MG63 (cell line): ENCODE measurements at regions not wholly inside any gene's neighbourhood (a gene's known extent, or its start where the extent isn't known, plus 50 kb on each side); places are given as distances from the start of the nearest gene placed in this dataset.

Experiments
- DNase-seq: peaks from one replicate; pipeline ENCODE4 v3.0.0-alpha.2; 2020
- H3K27me3 ChIP-seq: fragments of 250-450 bp; sonication (Bioruptor Pico); 2 replicates; pipeline ENCODE4 v1.5.1; 2020; ENCODE audit warnings: mild to moderate bottlenecking, moderate library complexity
- H3K36me3 ChIP-seq: fragments of 250-450 bp; sonication (Bioruptor Pico); 2 replicates; pipeline ENCODE4 v1.5.1; 2020; ENCODE audit warnings: mild to moderate bottlenecking, moderate library complexity
- H3K4me3 ChIP-seq: fragments of 250-450 bp; sonication (Bioruptor Pico); 2 replicates; pipeline ENCODE4 v1.5.1; 2020; ENCODE audit warnings: mild to moderate bottlenecking, moderate library complexity
- H3K9me3 ChIP-seq: fragments of 250-450 bp; sonication (Bioruptor Pico); 2 replicates; pipeline ENCODE4 v1.5.1; 2020; ENCODE audit warnings: mild to moderate bottlenecking, moderate library complexity

DNA sequence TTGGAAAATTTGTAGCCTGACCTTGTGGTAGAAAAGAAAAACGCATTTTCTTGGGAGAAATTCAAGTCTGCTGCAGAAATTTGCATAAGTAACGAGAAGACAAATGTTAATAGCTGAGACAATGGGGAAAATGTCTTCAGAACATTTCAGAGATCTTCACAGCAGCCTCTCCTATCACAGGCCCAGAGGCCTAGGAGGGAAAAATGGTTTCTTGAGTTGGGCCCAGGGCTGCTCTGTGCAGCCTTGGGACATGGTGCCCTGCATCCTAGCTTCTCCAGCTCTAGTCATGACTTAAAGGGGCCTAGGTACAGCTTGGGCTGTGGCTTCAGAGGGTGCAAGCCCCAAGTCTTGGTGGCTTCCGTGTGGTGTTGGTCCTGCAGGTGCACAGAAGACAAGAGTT, 104.2 kb downstream of the ZNF621 start:
- Histone ChIP-seq H3K9me3 (no peaks in the 10 kb centered on the region), H3K4me3 (no peak overlapping the region), H3K36me3 (no peaks in the 10 kb centered on the region), H3K27me3 (no peaks in the 10 kb centered on the region)
- no peak for DNase-seq

DNA sequence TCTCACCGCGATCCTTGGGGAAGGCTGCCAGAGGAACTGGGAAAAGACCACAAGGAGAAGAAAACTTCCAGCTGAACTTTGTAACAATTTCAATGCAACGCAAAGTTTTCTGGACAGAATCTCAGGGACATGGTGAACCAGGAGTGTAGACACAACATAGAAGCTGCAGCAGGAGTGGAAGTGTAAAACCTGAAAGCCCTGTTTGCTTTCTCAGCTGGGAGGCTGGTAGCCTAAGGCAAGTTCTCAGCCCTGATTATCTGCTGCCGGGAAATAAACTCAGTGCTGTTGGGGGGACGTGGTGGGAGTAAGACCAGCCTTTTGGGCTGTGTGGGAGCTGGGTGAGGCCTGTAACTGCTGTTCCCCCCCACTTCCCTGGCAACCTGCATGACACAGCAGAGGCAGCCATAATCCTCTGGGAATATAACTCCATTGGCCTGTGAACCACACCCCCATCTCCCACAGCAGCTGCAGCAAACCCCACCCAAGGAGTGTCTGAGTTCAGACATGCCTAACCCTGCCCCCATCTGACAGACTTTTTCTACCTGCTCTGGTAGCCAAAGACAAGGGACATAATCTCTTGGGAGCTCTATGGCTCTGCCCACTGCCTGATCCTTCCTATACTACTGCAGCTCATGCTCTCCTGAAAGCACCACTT, 106.7 kb downstream of the ZNF621 start:
- no peak for DNase-seq
- H3K9me3 ChIP-seq = no peaks in the 10 kb centered on the region
- H3K36me3 ChIP-seq = no peaks in the 10 kb centered on the region
- H3K4me3 ChIP-seq = no peak overlapping the region
- no peaks in the 10 kb centered on the region for H3K27me3 ChIP-seq

DNA sequence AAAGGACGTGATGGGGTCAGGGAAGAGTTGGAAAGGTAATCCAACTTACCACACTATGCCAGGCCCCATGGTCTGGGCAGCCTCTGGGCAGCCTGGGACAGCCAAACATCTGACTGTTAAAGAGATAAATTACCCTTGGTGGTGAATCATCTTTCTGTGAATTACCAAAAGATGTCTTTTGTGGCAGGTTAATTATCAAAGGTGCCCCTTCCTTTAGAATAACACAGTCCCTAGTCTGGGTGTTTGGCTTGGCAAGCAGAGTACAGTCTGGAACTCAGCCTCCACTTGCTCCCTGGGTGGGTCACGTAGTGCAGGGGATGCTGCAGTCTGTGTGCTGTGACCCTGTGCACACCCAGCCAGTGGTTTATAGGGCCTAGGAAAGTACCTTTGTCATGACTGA, 113.1 kb downstream of the ZNF621 start:
- H3K4me3 ChIP-seq = no peak overlapping the region
- no peak for DNase-seq
- H3K36me3 ChIP-seq = no peaks in the 10 kb centered on the region
- no peaks in the 10 kb centered on the region for H3K9me3 ChIP-seq
- no peaks in the 10 kb centered on the region for H3K27me3 ChIP-seq

DNA sequence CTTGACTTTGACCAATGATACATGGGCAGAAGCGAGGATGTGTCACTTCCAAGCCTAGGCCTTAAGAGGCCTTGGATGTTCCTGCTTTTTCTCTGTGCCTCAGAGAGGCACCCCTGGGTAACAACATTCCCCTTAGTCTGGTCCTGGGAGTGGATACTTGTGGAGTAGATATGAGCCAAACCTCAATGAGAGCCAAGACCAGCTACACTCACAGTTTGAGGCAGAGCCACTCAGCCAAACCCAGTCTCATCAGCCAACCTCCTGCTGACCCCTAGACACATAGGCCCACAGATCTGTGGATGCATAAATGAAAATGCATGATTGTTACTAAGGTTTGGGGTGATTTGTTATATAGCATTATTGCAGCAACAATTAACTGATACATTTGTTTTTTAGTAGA, 114.2 kb downstream of the ZNF621 start:
- H3K9me3 ChIP-seq = no peaks in the 10 kb centered on the region
- DNase-seq = no peak
- no peak overlapping the region for H3K4me3 ChIP-seq
- H3K27me3 ChIP-seq = no peaks in the 10 kb centered on the region
- no peaks in the 10 kb centered on the region for H3K36me3 ChIP-seq

DNA sequence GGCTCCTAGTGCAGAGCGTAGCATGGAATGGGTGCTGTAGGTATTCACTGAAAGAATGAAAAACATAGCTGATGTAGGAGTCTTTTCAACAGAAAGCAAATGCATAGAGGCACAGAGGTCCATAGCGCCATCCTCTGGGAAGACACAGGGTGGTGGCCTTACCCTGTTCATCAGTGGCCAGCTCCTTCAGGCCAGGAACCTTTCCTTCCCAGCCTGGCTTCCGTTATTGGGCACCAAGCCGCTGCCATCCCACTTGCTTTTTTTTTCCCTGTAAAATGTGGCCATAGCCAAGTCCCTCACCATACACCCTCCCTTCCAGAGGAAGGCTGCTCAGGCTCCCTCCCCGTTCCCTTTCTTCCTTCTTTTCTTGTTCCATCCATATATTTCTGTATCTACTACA, 118.1 kb downstream of the ZNF621 start:
- H3K36me3 ChIP-seq = no peaks in the 10 kb centered on the region

DNA sequence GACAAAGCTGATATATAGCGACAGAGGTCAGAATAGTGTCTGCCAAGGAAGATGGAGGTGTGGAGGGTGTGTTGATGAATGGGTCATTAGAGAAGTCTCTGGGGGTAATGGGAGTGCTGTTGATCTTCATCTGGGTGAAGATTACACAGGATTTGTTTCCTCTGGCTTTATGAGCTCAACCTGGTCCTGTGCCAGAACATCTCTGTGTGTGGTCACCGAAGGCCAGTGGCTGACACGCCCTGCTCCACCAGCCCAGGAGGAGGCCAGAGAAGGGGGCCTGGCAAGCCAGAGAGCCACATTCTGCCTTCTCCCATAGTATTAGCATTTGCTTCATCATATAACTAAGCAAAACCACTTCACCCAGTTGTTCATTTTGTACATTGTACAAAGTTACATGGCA, 121.1 kb downstream of the ZNF621 start:
- Histone ChIP-seq H3K27me3 (no peaks in the 10 kb centered on the region), H3K4me3 (no peak overlapping the region), H3K9me3 (no peaks in the 10 kb centered on the region), H3K36me3 (no peaks in the 10 kb centered on the region)
- DNase-seq = no peak

More for the DNA sequence above, 118.1 kb downstream of the ZNF621 start:
- no peak for DNase-seq
- no peak overlapping the region for H3K4me3 ChIP-seq
- H3K9me3 ChIP-seq = no peaks in the 10 kb centered on the region
- no peaks in the 10 kb centered on the region for H3K27me3 ChIP-seq

DNA sequence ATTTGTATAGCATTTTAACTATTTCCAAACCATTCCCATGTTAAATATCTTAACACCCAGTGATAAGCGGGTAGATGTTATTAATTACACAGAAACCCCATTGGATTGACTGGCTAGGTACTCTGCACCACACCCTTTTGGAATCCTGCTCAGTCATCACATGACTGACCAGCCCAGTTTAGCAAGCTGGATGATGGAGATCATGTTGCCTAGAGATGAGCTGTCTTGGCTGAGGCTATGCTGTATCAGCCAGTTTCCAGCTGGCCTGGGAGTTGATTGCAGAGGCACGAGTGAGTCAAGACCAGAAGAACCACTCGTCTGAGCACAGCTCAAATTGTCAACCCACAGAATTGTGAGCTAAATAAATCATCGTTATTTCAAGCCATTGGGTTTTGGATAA, 124.6 kb downstream of the ZNF621 start:
- peak; percentile 3 for DNase-seq
- Histone ChIP-seq H3K9me3 (no peaks in the 10 kb centered on the region), H3K27me3 (no peaks in the 10 kb centered on the region), H3K4me3 (no peak overlapping the region), H3K36me3 (no peaks in the 10 kb centered on the region)

DNA sequence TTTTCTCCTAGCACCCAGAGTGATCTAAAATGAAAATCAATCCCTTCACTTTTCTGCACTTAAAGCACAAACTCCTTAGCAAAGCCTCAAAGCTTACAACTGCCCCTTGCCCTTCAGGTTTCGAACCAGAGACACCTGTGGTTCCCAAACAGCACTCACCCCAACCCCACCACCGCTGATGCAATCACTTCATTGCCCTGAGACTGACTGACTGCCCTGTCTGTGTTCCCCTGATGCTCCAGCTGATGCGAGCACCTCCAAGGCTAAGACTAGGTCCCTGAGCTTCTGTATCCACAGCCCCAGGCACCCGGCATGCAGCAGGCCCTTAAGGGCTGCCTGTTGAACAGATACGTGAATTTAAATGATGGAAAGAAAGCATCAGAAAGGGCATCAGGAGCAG, 127.3 kb downstream of the ZNF621 start:
- H3K36me3 ChIP-seq = no peaks in the 10 kb centered on the region
- DNase-seq = no peak
- no peak overlapping the region for H3K4me3 ChIP-seq
- no peaks in the 10 kb centered on the region for H3K27me3 ChIP-seq
- no peaks in the 10 kb centered on the region for H3K9me3 ChIP-seq

DNA sequence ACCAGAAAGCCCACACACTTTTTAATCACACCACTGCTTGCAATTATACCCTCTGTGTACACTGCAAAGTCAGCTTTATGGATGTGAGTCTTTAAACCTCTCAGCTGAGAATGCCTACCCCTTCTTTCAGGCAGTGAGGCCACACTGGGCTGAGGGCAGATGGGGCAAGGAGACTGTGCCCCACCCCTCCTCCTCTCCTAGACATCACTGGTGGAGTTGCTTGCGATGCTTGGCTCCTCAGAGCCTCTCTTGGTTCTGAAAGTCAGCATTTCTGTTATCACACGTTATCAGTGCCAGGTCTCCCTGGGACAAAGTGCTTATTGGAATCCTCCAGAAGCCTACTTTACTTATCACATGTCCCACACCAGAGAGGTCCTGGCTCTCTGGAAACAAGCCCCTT, 128.2 kb downstream of the ZNF621 start:
- Histone ChIP-seq H3K9me3 (no peaks in the 10 kb centered on the region), H3K4me3 (no peak overlapping the region), H3K27me3 (no peaks in the 10 kb centered on the region), H3K36me3 (no peaks in the 10 kb centered on the region)
- no peak for DNase-seq

DNA sequence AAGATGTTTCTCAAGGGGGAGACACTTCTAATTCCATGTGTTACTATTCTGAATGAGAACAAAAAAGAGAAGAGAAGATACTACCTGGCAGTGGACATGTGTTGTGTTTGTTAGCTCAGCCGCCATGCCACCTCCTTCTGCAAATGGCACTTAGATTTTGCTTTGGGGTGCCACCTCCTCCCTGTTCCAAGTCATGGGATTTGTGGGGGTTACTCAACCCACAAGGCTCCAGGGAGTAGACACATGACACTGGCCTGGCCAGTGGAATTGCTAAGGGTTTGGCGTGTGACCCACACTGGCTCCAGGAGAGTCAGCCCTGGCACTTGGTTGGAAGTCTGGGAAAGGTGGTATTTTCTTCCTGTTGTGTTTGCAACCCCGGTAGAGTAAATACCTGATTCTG, 129.1 kb downstream of the ZNF621 start:
- no peaks in the 10 kb centered on the region for H3K36me3 ChIP-seq
- no peak for DNase-seq
- no peaks in the 10 kb centered on the region for H3K9me3 ChIP-seq
- H3K4me3 ChIP-seq = no peak overlapping the region
- H3K27me3 ChIP-seq = no peaks in the 10 kb centered on the region

DNA sequence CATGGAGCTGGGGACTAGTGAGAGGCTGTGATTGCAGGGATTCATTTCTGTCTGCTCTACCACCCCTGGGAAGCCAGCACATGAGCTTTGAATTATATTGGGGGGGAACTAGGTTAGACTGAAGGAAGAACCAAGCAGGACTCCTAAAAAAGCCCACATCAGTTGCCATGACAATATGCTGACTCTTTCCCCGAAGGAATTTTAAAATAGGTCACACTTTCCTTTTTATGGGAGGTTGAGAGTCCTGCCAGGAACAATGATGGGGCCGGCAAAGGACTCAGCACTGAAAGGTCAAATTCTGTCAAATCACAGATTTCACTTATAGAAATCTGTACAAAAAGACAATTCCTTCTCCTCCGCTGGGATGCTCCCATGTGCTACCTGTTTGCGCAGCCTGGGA, 130.8 kb downstream of the ZNF621 start:
- Histone ChIP-seq H3K27me3 (no peaks in the 10 kb centered on the region), H3K9me3 (no peaks in the 10 kb centered on the region), H3K36me3 (no peaks in the 10 kb centered on the region), H3K4me3 (no peak overlapping the region)
- no peak for DNase-seq

DNA sequence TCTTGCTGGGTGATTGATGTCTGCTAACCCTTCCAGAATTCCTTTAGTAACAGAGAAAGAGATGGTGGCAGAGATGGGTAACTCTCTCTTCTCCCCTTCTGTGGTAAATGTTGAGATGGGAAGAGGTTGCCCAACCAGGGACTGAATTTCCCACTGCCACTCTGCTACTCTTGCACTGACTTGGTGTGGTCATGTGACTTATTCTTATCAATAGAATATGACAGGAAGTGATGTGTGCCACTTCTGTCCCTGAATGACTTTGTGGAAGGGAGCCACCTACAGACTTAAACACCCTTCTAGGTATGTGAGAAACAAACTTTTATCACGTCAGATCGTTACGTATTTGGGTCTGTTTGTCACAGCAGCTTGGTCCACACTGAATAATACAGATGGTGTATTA, 132.9 kb downstream of the ZNF621 start:
- Histone ChIP-seq H3K4me3 (no peak overlapping the region), H3K36me3 (no peaks in the 10 kb centered on the region), H3K27me3 (no peaks in the 10 kb centered on the region), H3K9me3 (no peaks in the 10 kb centered on the region)
- DNase-seq = no peak

DNA sequence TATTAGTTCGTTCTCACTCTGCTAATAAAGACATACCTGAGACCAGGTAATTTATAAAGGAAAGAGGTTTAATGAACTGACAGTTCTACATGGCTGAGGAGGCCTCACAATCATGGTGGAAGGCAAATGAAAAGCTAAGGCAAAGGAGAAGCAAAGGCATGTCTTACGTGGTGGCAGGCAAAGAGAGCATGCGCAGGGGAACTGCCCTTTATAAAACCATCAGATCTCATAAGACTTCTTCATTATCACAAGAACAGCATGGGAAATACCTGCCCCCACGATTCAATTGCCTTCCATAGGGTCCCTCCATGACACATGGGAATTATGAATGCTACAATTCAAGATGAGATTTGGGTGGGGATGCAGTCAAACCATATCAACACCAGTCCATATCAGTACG, 133.5 kb downstream of the ZNF621 start:
- Histone ChIP-seq H3K36me3 (no peaks in the 10 kb centered on the region), H3K4me3 (no peak overlapping the region), H3K27me3 (no peaks in the 10 kb centered on the region), H3K9me3 (no peaks in the 10 kb centered on the region)
- no peak for DNase-seq

DNA sequence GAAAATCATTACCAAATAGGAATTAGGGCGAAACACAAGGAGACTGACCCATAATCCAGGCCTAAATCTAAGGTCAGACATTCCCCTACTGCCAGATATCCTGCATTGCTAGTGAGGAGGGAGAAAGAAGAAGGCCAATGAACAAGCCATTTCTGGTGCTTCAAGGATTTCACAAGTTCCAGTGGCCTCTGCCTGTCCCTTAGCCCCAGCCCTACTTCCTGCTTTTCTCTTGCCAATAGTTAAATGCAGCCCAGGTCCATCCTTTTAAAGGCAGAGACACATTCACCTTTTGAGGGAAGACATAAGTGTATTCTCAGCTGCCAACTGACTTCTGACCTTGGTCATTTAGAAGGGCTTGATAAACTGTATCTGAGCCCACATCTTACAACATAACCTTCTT, 135.8 kb downstream of the ZNF621 start:
- H3K9me3 ChIP-seq = no peaks in the 10 kb centered on the region
- H3K4me3 ChIP-seq = no peak overlapping the region
- no peak for DNase-seq
- H3K36me3 ChIP-seq = no peaks in the 10 kb centered on the region
- no peaks in the 10 kb centered on the region for H3K27me3 ChIP-seq

DNA sequence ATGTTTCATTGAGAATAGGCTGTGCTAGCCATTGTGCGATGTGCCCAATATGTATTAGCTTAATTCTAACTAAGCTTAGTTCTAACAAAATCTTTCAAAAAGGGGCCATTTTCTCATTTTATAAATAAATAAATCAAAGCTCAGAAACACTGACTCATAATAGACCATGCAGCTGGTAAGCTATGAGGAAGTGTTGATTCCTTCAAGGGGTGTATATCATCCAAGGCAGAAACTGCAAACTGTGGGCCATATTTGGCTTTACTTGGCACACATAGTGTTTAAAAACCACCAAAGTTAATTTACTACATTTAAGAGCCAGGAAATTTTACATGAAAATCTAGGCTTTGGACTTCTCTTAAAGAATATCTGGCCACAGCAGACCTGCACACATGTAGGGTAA, 136.5 kb downstream of the ZNF621 start:
- Histone ChIP-seq H3K36me3 (no peaks in the 10 kb centered on the region), H3K9me3 (no peaks in the 10 kb centered on the region)

DNA sequence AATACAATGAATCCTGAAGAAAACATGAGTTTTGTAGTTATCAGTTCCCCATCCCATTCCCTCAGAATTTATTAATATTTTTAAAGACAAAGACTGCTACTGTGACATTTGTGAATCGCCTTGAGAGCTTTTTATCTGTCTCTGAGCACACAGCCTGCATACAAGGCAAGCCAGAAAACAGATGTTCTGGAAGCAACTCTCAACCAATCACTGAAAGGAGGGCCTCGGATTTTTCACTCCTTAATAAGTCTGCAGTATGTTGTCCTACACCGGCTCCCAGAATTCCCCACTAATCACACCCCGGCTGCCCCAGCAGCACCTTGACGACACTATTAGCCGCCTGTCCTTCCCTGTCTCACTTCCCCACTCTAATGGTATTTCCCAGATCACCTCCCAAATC, 138.5 kb downstream of the ZNF621 start:
- DNase-seq = no peak
- H3K36me3 ChIP-seq = no peaks in the 10 kb centered on the region
- no peaks in the 10 kb centered on the region for H3K27me3 ChIP-seq
- no peaks in the 10 kb centered on the region for H3K9me3 ChIP-seq
- no peak overlapping the region for H3K4me3 ChIP-seq

More for the DNA sequence above, 136.5 kb downstream of the ZNF621 start:
- H3K4me3 ChIP-seq = no peak overlapping the region
- no peak for DNase-seq
- no peaks in the 10 kb centered on the region for H3K27me3 ChIP-seq

DNA sequence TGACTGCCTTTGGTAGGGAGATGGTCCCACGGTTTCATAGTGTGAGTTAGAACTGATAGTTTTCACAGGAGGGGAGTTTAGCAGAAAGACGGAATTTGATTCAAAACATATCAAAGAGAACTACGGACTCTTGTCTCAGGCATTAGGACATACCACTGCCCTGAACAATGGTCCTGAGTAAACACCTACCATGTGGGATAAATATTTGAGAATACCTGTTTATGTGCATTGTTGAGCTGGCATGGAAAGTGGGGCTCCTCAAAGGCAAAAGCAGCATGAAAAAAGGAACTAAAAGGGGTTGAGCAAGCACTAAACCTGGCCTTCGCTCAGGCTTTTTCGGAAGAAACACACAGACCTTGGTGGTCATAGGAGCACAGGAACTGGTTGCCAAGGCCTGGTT, 144.4 kb downstream of the ZNF621 start:
- H3K9me3 ChIP-seq = no peaks in the 10 kb centered on the region
- no peak for DNase-seq
- H3K4me3 ChIP-seq = no peak overlapping the region
- H3K27me3 ChIP-seq = no peaks in the 10 kb centered on the region
- no peaks in the 10 kb centered on the region for H3K36me3 ChIP-seq

DNA sequence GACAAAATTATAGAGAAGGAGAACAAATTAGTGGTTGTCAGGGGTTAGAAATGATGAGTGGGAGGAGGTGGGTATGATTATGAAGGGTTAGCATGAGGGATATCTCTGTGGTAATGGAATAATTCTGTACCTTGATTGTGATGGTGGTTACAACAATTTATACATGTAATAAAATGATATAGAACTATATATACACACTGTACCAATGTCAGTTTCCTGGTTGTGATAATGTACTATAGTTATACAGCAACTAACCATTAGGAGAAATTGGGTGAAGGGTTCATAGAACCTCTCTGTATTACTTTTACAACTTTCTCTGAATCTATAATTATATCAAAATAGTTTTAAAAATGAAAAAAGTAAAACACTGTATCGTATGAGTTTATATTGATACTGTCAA, 148.1 kb downstream of the ZNF621 start:
- H3K9me3 ChIP-seq = no peaks in the 10 kb centered on the region
- H3K4me3 ChIP-seq = no peak overlapping the region
- H3K36me3 ChIP-seq = no peaks in the 10 kb centered on the region
- no peaks in the 10 kb centered on the region for H3K27me3 ChIP-seq
- no peak for DNase-seq

DNA sequence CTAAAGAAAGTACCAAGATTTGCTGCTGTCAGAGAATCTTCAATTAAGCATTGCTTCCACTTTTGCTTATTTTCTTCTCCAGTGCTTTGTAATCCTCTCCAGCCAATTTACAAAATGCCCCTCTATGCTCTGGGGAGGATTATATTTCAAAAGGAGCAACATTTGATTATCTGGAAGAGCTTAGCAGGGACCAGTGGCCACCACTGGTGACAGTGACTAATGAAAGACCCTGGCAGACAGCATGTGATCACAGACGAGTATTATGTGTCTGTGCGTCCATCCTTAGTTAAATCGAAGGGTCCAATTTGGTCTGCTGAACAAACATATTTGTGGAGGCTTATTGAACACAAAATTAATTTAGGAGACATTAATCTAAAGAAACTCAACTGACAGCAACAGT, 152.6 kb downstream of the ZNF621 start:
- Histone ChIP-seq H3K4me3 (no peak overlapping the region), H3K9me3 (no peaks in the 10 kb centered on the region), H3K27me3 (no peaks in the 10 kb centered on the region), H3K36me3 (no peaks in the 10 kb centered on the region)
- no peak for DNase-seq
